HepG2 (cell line): ENCODE measurements at regions not wholly inside any gene's neighbourhood (a gene's known extent, or its start where the extent isn't known, plus 50 kb on each side); places are given as distances from the start of the nearest gene placed in this dataset.

Experiments
- CTCF ChIP-seq: sonication (generic); formaldehyde crosslinking; IDR thresholded peaks from 2 replicates; pipeline ENCODE4 v1.5.0; 2020; ENCODE audit warnings: mild to moderate bottlenecking, missing genetic modification reagents, moderate library complexity
- FOSL2 ChIP-seq: sonication (generic); formaldehyde crosslinking; IDR thresholded peaks from 2 replicates; pipeline ENCODE4 v1.4.0; 2020; ENCODE audit warnings: missing genetic modification reagents
- FOXP4 ChIP-seq: sonication (generic); formaldehyde crosslinking; IDR thresholded peaks from 2 replicates; pipeline ENCODE4 v1.4.0; 2020; ENCODE audit warnings: missing genetic modification reagents
- GATA4 ChIP-seq: sonication (generic); IDR thresholded peaks from 2 replicates; pipeline ENCODE4 v1.6.1; 2016; ENCODE audit warnings: antibody characterized with exemption, low read depth, borderline replicate concordance
- KMT2B ChIP-seq: IDR thresholded peaks from 2 replicates; pipeline ENCODE4 v1.6.1; 2016; ENCODE audit warnings: missing genetic modification reagents, missing compliant biosample characterization
- MXD1 ChIP-seq: sonication (generic); formaldehyde crosslinking; IDR thresholded peaks from 2 replicates; pipeline ENCODE4 v1.4.0; 2020; ENCODE audit warnings: mild to moderate bottlenecking, missing genetic modification reagents
- PHF8 ChIP-seq: sonication (generic); formaldehyde crosslinking; IDR thresholded peaks from 2 replicates; pipeline ENCODE4 v1.5.0; 2020; ENCODE audit warnings: missing genetic modification reagents

- TF ChIP-seq FOXP4 (CRISPR knock-in tag) = no peak
- TF ChIP-seq PHF8 = no peak
- TF ChIP-seq FOSL2 (CRISPR knock-in tag) = no peak
- TF ChIP-seq MXD1 (CRISPR knock-in tag) = no peak
- TF ChIP-seq GATA4 = no peak
- no peak for TF ChIP-seq CTCF (CRISPR knock-in tag)
- TF ChIP-seq KMT2B (CRISPR knock-in tag) = no peak
Measured at GRCh38 chr19:29154163-29154562, 58.8 kb downstream of the UQCRFS1 start.
